SK-N-SH treated with all-trans-retinoic acid at 6 μM for 48 hours (cell line): ENCODE measurements at regions not wholly inside any gene's neighbourhood (a gene's known extent, or its start where the extent isn't known, plus 50 kb on each side); places are given as distances from the start of the nearest gene placed in this dataset.
"Not testable (repeated sequence)": the region's sequence is repeated elsewhere in the genome, so short reads cannot be mapped to it uniquely, and the experiment has no call there.

Source experiments
- TCF4 ChIP-seq: fragments of 250-450 bp; sonication (Bioruptor Pico); IDR thresholded peaks from 2 replicates; pipeline ENCODE4 v1.8.0; 2021; ENCODE audit warnings: mild to moderate bottlenecking, moderate library complexity, borderline replicate concordance
- ZFP30 ChIP-seq: fragments of 450-650 bp; formaldehyde crosslinking; IDR thresholded peaks from 2 replicates; pipeline ENCODE4 v1.5.0; 2022; ENCODE audit warnings: mild to moderate bottlenecking, moderate library complexity

- TF ChIP-seq ZFP30; TCF4 (CRISPR knock-in tag): not testable (repeated sequence)
Observed at GRCh38 chr2:52258967-52259366, 1227.0 kb upstream of the NRXN1 start.
